Endothelial cell of umbilical vein (primary cell): ENCODE measurements at regions not wholly inside any gene's neighbourhood (a gene's known extent, or its start where the extent isn't known, plus 50 kb on each side); places are given as distances from the start of the nearest gene placed in this dataset.

Experiments used
- BruUV-seq: library from RNA; stranded (reverse); fragments of 400-500 nt; replicated peaks from 2 replicates; lab custom pipeline; 2021; lab: Mats Ljungman, UMichigan
- CTCF ChIA-PET: fragments of 300-600, 350-600 bp; sonication (Branson Sonifier 250); formaldehyde crosslinking; loops from one replicate; lab custom pipeline; 2021; ENCODE audit warnings: antibody characterized with exemption, inconsistent platforms; lab: Charles Lee
- POLR2A ChIA-PET: fragments of 300-600, 350-600 bp; sonication (Branson Sonifier 250); formaldehyde crosslinking; loops from one replicate; lab custom pipeline; 2021; ENCODE audit warnings: antibody characterized with exemption, inconsistent platforms; lab: Charles Lee
- DNase-seq: peaks from one replicate; pipeline ENCODE4 v3.0.0-alpha.2; 2011; ENCODE audit warnings: low read depth, low spot score
- FAIRE-seq: peaks from 2 replicates; lab custom pipeline; 2011; peaks lifted over from hg19 to GRCh38; lab: Jason Lieb, UNC
- H2AFZ ChIP-seq: 2 replicates; pipeline ENCODE4 v1.6.0; 2012; ENCODE audit warnings: low read depth, low read length, control low read depth, inconsistent platforms
- H3K27ac ChIP-seq: 2 replicates; pipeline ENCODE4 v1.5.1; 2011; ENCODE audit warnings: low read depth, mild to moderate bottlenecking, control low read depth, low read length, moderate library complexity; ENCODE audit not compliant: insufficient read depth
- H3K27me3 ChIP-seq, 2 experiments: 2 replicates each; pipeline versions ENCODE4 v1.6.0 to v1.6.1; 2011; ENCODE audit warnings: low read length in 2 of 2, mixed read lengths in 1 of 2; ENCODE audit not compliant: control insufficient read depth in 2 of 2, insufficient read depth in 2 of 2
- H3K36me3 ChIP-seq, 2 experiments: 2 replicates in 1 of 2; 3 replicates in 1 of 2; pipeline ENCODE4 v1.5.1; 2011; ENCODE audit warnings: low read length in 2 of 2, mild to moderate bottlenecking in 1 of 2, moderate library complexity in 1 of 2; ENCODE audit not compliant: control insufficient read depth in 2 of 2, insufficient read depth in 2 of 2; ENCODE audit errors: extremely low read depth in 1 of 2
- H3K4me1 ChIP-seq: 3 replicates; pipeline ENCODE4 v1.5.1; 2011; ENCODE audit warnings: mild to moderate bottlenecking, low read length; ENCODE audit not compliant: control insufficient read depth, insufficient read depth; ENCODE audit errors: extremely low read depth
- H3K4me2 ChIP-seq: 2 replicates; pipeline ENCODE4 v1.6.1; 2011; ENCODE audit warnings: low read length, control low read depth, mixed read lengths; ENCODE audit not compliant: insufficient read depth
- H3K4me3 ChIP-seq, 3 experiments: fragments of 200-600 bp in 1 of 3; sonication (generic), shearing (Covaris generic) in 1 of 3; replicated peaks in 1 of 3; 2 replicates each; pipeline ENCODE4 v1.5.1; 2011 to 2016; ENCODE audit warnings: control low read depth in 3 of 3, low read length in 3 of 3, mild to moderate bottlenecking in 2 of 3, inconsistent platforms in 1 of 3, low read depth in 1 of 3, moderate library complexity in 1 of 3; ENCODE audit not compliant: insufficient read depth in 1 of 3
- H3K79me2 ChIP-seq: 2 replicates; pipeline ENCODE4 v1.6.0; 2012; ENCODE audit warnings: low read length, inconsistent platforms; ENCODE audit not compliant: control insufficient read depth, insufficient read depth
- H3K9ac ChIP-seq: replicated peaks from 2 replicates; pipeline ENCODE3; 2011; ENCODE audit warnings: low read length, control low read depth; ENCODE audit not compliant: insufficient read depth; ENCODE audit errors: extremely low read depth
- H3K9me1 ChIP-seq: replicated peaks from 3 replicates; pipeline ENCODE4 v1.6.0; 2011; ENCODE audit warnings: mild to moderate bottlenecking, low read length; ENCODE audit not compliant: control insufficient read depth, insufficient read depth; ENCODE audit errors: extremely low read depth
- H3K9me3 ChIP-seq: replicated peaks from 2 replicates; pipeline ENCODE4 v1.5.1; 2012; ENCODE audit warnings: low read length, inconsistent platforms; ENCODE audit not compliant: control insufficient read depth, insufficient read depth
- H4K20me1 ChIP-seq: replicated peaks from 2 replicates; pipeline ENCODE3; 2011; ENCODE audit warnings: mild to moderate bottlenecking, low read length; ENCODE audit not compliant: control insufficient read depth, insufficient read depth; ENCODE audit errors: extremely low read depth
- EZH2 ChIP-seq: IDR thresholded peaks from 2 replicates; pipeline ENCODE4 v1.6.1; 2012; ENCODE audit warnings: borderline replicate concordance, low read depth, mild to moderate bottlenecking, moderate library complexity, low read length, inconsistent platforms; ENCODE audit not compliant: severe bottlenecking
- FOS ChIP-seq: IDR thresholded peaks from 2 replicates; pipeline ENCODE4 v1.6.1; 2011; ENCODE audit warnings: mild to moderate bottlenecking, low read length, moderate library complexity, borderline replicate concordance; ENCODE audit not compliant: insufficient read depth
- GATA2 ChIP-seq: IDR thresholded peaks from 2 replicates; pipeline ENCODE4 v1.7.0; 2011; ENCODE audit warnings: low read depth, mild to moderate bottlenecking, moderate library complexity, mixed read lengths, low read length; ENCODE audit not compliant: insufficient read length, insufficient read depth
- JUN ChIP-seq: IDR thresholded peaks from 2 replicates; pipeline ENCODE4 v1.6.1; 2011; ENCODE audit warnings: borderline replicate concordance, low read depth; ENCODE audit not compliant: insufficient read length, insufficient read depth
- MYC ChIP-seq: IDR thresholded peaks from one replicate; pipeline ENCODE4 v1.6.1; 2011; ENCODE audit warnings: mild to moderate bottlenecking, low read depth, low read length
- POLR2A ChIP-seq: IDR thresholded peaks from 2 replicates; pipeline ENCODE4 v1.6.1; 2012; ENCODE audit warnings: low read depth, mild to moderate bottlenecking, control low read depth, low read length
- POLR2AphosphoS5 ChIP-seq: IDR thresholded peaks from 2 replicates; pipeline ENCODE4 v1.6.1; 2012; ENCODE audit warnings: low read depth, mild to moderate bottlenecking, control low read depth, low read length, moderate library complexity; ENCODE audit not compliant: insufficient read depth
- dilution Hi-C: fragments of 300-500 bp; cut with MboI; formaldehyde crosslinking; loops from one replicate; pipeline ENCODE4 v1.15.0; 2019; ENCODE audit warnings: low sequenced_read_pairs; ENCODE audit not compliant: extremely low pct_ligation_motif_present
- intact Hi-C: fragments of 100-400 bp; cut with micrococcal nuclease; formaldehyde crosslinking; loops from one replicate; pipeline ENCODE4 v1.10.0; 2022
- TF ChIP-seq, protein P1 (sequence below): IDR thresholded peaks from 2 replicates; pipeline ENCODE4 v1.6.1; 2011; ENCODE audit not compliant: insufficient read depth, insufficient read length
- TF ChIP-seq, protein P2 (sequence below), 2 donors: IDR thresholded peaks; 1 replicate in 1 of 2; 2 replicates in 1 of 2; pipeline ENCODE4 v1.5.1; 2011; ENCODE audit warnings: low read length in 2 of 2, mild to moderate bottlenecking in 2 of 2, moderate library complexity in 2 of 2, control low read depth in 1 of 2, inconsistent platforms in 1 of 2, low read depth in 1 of 2; ENCODE audit not compliant: insufficient read depth in 1 of 2; ENCODE audit errors: extremely low read depth in 1 of 2

DNA sequence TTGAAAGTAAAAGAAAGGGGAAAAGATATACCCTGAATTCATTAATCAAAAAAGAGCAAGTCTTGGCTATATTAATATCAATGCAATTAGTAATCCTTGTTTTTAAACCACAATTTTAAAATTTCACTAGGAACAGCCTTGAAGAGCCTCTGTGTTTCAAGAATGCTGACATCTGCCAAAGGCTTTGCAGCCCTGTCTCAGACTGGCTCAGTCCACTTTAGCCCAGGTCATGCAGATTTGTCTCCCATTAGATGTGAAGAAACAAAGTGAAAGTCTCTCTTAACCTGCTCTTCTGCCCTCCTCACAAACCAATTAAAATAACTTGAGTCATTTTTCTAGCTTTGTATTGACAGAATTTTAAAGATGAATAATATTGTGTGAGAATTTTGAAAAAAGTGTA lies 102.7 kb upstream of the CARMIL1 start:
- dilution Hi-C loops, result no loop called here
- H3K9me1 ChIP-seq, result no peaks in the 10 kb centered on the region
- CTCF ChIA-PET, result interaction anchor here (1.4 kb wide), 1 partner anchor 16 kb away, joined by 4 read pairs; no protein-coding TSS in a partner anchor
- TF ChIP-seq GATA2, result no peak
- TF ChIP-seq, protein P1, sequence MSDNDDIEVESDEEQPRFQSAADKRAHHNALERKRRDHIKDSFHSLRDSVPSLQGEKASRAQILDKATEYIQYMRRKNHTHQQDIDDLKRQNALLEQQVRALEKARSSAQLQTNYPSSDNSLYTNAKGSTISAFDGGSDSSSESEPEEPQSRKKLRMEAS, result no peak
- TF ChIP-seq, protein P2, sequence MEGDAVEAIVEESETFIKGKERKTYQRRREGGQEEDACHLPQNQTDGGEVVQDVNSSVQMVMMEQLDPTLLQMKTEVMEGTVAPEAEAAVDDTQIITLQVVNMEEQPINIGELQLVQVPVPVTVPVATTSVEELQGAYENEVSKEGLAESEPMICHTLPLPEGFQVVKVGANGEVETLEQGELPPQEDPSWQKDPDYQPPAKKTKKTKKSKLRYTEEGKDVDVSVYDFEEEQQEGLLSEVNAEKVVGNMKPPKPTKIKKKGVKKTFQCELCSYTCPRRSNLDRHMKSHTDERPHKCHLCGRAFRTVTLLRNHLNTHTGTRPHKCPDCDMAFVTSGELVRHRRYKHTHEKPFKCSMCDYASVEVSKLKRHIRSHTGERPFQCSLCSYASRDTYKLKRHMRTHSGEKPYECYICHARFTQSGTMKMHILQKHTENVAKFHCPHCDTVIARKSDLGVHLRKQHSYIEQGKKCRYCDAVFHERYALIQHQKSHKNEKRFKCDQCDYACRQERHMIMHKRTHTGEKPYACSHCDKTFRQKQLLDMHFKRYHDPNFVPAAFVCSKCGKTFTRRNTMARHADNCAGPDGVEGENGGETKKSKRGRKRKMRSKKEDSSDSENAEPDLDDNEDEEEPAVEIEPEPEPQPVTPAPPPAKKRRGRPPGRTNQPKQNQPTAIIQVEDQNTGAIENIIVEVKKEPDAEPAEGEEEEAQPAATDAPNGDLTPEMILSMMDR (IDR thresholded peaks at IDR 0.05; ENCODE audit: extremely low read depth in 1 of 2, insufficient read depth in 1 of 2, low read depth in 1 of 2, low read length in 2 of 2), result no peak
- no peak for TF ChIP-seq EZH2
- TF ChIP-seq JUN, result no peak
- no peak for TF ChIP-seq MYC
- TF ChIP-seq POLR2AphosphoS5, result no peak
- no peak for TF ChIP-seq FOS
- TF ChIP-seq POLR2A, result no peak
- H3K4me1 ChIP-seq, result peaks cover 41% of the 10 kb centered on the region
- no peak overlapping the region for H3K9ac ChIP-seq
- H3K4me2 ChIP-seq, result no peak overlapping the region
- BruUV-seq, result no TSS peak
- no peaks in the 10 kb centered on the region for H3K27me3 ChIP-seq
- H4K20me1 ChIP-seq, result no peaks in the 10 kb centered on the region
- intact Hi-C loops, result loop anchor here (10.0 kb wide), 1 partner anchor 402 kb away; the partner anchor contains the start of gene GMNN
- DNase-seq, result no peak
- no peaks in the 10 kb centered on the region for H3K36me3 ChIP-seq
- H3K9me3 ChIP-seq, result no peaks in the 10 kb centered on the region
- no peaks in the 10 kb centered on the region for H3K79me2 ChIP-seq
- FAIRE-seq, result no peak
- no peak overlapping the region for H3K27ac ChIP-seq
- H2AFZ ChIP-seq, result no peak overlapping the region
- POLR2A ChIA-PET, result no interaction called here
- no peak overlapping the region for H3K4me3 ChIP-seq
